ENCODE measurements at regions not wholly inside any gene's neighbourhood (a gene's known extent, or its start where the extent isn't known, plus 50 kb on each side); places are given as distances from the start of the nearest gene placed in this dataset.

DNA sequence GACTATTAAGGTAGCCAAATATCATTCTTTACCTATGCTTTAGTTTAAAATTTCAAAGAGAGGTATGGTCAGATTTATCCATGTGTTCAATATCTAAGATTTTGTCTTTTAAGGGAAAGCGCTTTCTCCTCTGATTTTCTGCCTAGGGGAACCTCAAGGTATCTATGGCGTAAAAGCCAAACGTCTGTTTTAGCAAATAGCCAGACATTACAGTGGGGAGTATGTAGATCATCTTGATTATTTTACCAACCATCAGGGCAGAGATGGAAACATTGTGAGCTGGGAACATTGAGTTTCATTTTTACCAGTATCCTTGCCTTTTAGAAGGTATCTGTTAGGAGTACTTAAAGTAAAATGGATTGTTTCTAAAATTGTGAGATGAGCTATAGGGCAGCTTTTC, 71.0 kb downstream of the LEPR start:
- no peak overlapping the region for H2AFZ ChIP-seq (replicated peaks)
- Mint-ChIP-seq H3K36me3 (no peaks in the 10 kb centered on the region), H3K4me1 (no peaks in the 10 kb centered on the region), H3K27me3 (ENCODE audit: insufficient read depth, low read depth) (no peaks in the 10 kb centered on the region), H3K9me3 (no peaks in the 10 kb centered on the region), H3K27ac (no peak overlapping the region), H3K4me3 (no peak overlapping the region)
- H3K79me2 ChIP-seq (ENCODE audit: low read depth) = no peaks in the 10 kb centered on the region
- H3K27me3 ChIP-seq = no peaks in the 10 kb centered on the region
- no peak overlapping the region for H3K9ac ChIP-seq
- no peaks in the 10 kb centered on the region for H3K36me3 ChIP-seq
- TF ChIP-seq CTCF (IDR thresholded peaks at IDR 0.05) (no peak), EZH2 (IDR thresholded peaks at IDR 0.05) (no peak), EZH2phosphoT487 (IDR thresholded peaks at IDR 0.05) (no peak)
- H3K9me3 ChIP-seq (ENCODE audit: low read depth) = no peaks in the 10 kb centered on the region
- no peak for DNase-seq (ENCODE audit: low spot score)
- H3K27ac ChIP-seq = no peak overlapping the region
- peaks cover 4% of the 10 kb centered on the region for H3K4me1 ChIP-seq
- H3F3A ChIP-seq (ENCODE audit: low read depth) = no peaks in the 10 kb centered on the region
- no peaks in the 10 kb centered on the region for H4K20me1 ChIP-seq (ENCODE audit: low read depth)
- H3K4me3 ChIP-seq = no peak overlapping the region
- no peak overlapping the region for H3K4me2 ChIP-seq

DNA sequence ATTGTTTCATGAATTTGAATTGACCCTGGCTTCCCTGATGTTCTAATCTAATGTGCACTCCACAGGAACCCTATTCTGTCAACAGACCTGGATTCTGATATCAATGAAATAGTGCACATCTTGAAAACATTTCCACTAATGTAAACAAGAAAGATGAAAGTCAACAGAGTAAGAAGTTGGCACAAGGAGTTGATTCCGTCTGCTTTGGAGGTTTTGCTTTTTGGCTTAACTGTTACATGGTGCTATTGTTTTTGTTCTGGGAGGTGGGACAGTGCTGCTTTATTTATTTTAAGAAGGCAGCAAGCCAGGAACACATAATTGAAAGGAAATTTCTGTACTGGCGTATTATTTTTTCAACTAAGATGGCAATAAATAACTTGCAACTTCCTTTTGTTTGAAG, 73.3 kb downstream of the LEPR start:
- Mint-ChIP-seq H3K9me3 (no peaks in the 10 kb centered on the region), H3K4me1 (no peaks in the 10 kb centered on the region), H3K4me3 (no peak overlapping the region), H3K27ac (no peak overlapping the region), H3K36me3 (no peaks in the 10 kb centered on the region), H3K27me3 (ENCODE audit: insufficient read depth, low read depth) (peaks cover 3% of the 10 kb centered on the region)
- peaks cover 13% of the 10 kb centered on the region for H3K4me1 ChIP-seq
- H3K9ac ChIP-seq = no peak overlapping the region
- no peaks in the 10 kb centered on the region for H4K20me1 ChIP-seq (ENCODE audit: low read depth)
- TF ChIP-seq CTCF (IDR thresholded peaks at IDR 0.05) (no peak), EZH2phosphoT487 (IDR thresholded peaks at IDR 0.05) (no peak), EZH2 (IDR thresholded peaks at IDR 0.05) (no peak)
- H2AFZ ChIP-seq (replicated peaks) = no peak overlapping the region
- no peak overlapping the region for H3K4me2 ChIP-seq
- H3K36me3 ChIP-seq = no peaks in the 10 kb centered on the region
- no peak overlapping the region for H3K27ac ChIP-seq
- no peak overlapping the region for H3K4me3 ChIP-seq
- no peaks in the 10 kb centered on the region for H3K9me3 ChIP-seq (ENCODE audit: low read depth)
- DNase-seq (ENCODE audit: low spot score) = no peak
- no peaks in the 10 kb centered on the region for H3K27me3 ChIP-seq
- no peaks in the 10 kb centered on the region for H3F3A ChIP-seq (ENCODE audit: low read depth)
- no peaks in the 10 kb centered on the region for H3K79me2 ChIP-seq (ENCODE audit: low read depth)

- Histone ChIP-seq H3K9ac (no peak overlapping the region), H3K4me2 (no peak overlapping the region), H3K4me1 (peaks cover 13% of the 10 kb centered on the region), H3K4me3 (no peak overlapping the region), H3F3A (ENCODE audit: low read depth) (no peaks in the 10 kb centered on the region), H3K79me2 (ENCODE audit: low read depth) (no peaks in the 10 kb centered on the region), H2AFZ (replicated peaks) (no peak overlapping the region), H3K27me3 (no peaks in the 10 kb centered on the region), H3K36me3 (no peaks in the 10 kb centered on the region), H3K9me3 (ENCODE audit: low read depth) (no peaks in the 10 kb centered on the region), H3K27ac (no peak overlapping the region), H4K20me1 (ENCODE audit: low read depth) (no peaks in the 10 kb centered on the region)
- TF ChIP-seq EZH2 (IDR thresholded peaks at IDR 0.05) (no peak), EZH2phosphoT487 (IDR thresholded peaks at IDR 0.05) (no peak), CTCF (IDR thresholded peaks at IDR 0.05) (no peak)
- peaks cover 3% of the 10 kb centered on the region for H3K27me3 Mint-ChIP-seq (ENCODE audit: insufficient read depth, low read depth)
- H3K27ac Mint-ChIP-seq = no peak overlapping the region
- no peak for DNase-seq (ENCODE audit: low spot score)
- H3K4me1 Mint-ChIP-seq = no peaks in the 10 kb centered on the region
- no peaks in the 10 kb centered on the region for H3K36me3 Mint-ChIP-seq
- H3K9me3 Mint-ChIP-seq = no peaks in the 10 kb centered on the region
- no peak overlapping the region for H3K4me3 Mint-ChIP-seq
Measured at GRCh38 chr1:65494671-65495070, 74.2 kb downstream of the LEPR start.

- no peaks in the 10 kb centered on the region for H3K9me3 Mint-ChIP-seq
- no peak for DNase-seq (ENCODE audit: low spot score)
- Histone ChIP-seq H2AFZ (replicated peaks) (no peak overlapping the region), H4K20me1 (ENCODE audit: low read depth) (no peaks in the 10 kb centered on the region), H3K9me3 (ENCODE audit: low read depth) (no peaks in the 10 kb centered on the region), H3F3A (ENCODE audit: low read depth) (no peaks in the 10 kb centered on the region), H3K36me3 (no peaks in the 10 kb centered on the region), H3K4me3 (no peak overlapping the region), H3K4me2 (no peak overlapping the region), H3K4me1 (peaks cover 13% of the 10 kb centered on the region), H3K9ac (no peak overlapping the region), H3K27me3 (no peaks in the 10 kb centered on the region), H3K79me2 (ENCODE audit: low read depth) (no peaks in the 10 kb centered on the region), H3K27ac (no peak overlapping the region)
- TF ChIP-seq EZH2phosphoT487 (IDR thresholded peaks at IDR 0.05) = no peak
- TF ChIP-seq EZH2 (IDR thresholded peaks at IDR 0.05) = no peak
- no peak for TF ChIP-seq CTCF (IDR thresholded peaks at IDR 0.05)
- H3K27me3 Mint-ChIP-seq (ENCODE audit: insufficient read depth, low read depth) = peaks cover 3% of the 10 kb centered on the region
- H3K27ac Mint-ChIP-seq = no peak overlapping the region
- H3K36me3 Mint-ChIP-seq = no peaks in the 10 kb centered on the region
- no peak overlapping the region for H3K4me3 Mint-ChIP-seq
- no peaks in the 10 kb centered on the region for H3K4me1 Mint-ChIP-seq
Measured at GRCh38 chr1:65495137-65495536, 74.7 kb downstream of the LEPR start.

All from neural progenitor cell (in vitro differentiated cells).